Loucy (cell line): ENCODE measurements at regions not wholly inside any gene's neighbourhood (a gene's known extent, or its start where the extent isn't known, plus 50 kb on each side); places are given as distances from the start of the nearest gene placed in this dataset.

Source experiments
- H2AFZ ChIP-seq: fragments of 200-600 bp; sonication (generic); 2 replicates; pipeline ENCODE4 v1.6.0; 2016; ENCODE audit warnings: antibody characterized with exemption, mild to moderate bottlenecking, low read length, moderate library complexity
- H3F3A ChIP-seq: fragments of 200-600 bp; 2 replicates; pipeline ENCODE4 v1.6.0; 2016; ENCODE audit warnings: antibody characterized with exemption, low read depth, mild to moderate bottlenecking
- H3K27me3 ChIP-seq: fragments of 200-600 bp; sonication (generic); 2 replicates; pipeline ENCODE4 v1.6.1; 2014; ENCODE audit warnings: low read length, mild to moderate bottlenecking; ENCODE audit not compliant: insufficient read depth, poor library complexity, severe bottlenecking
- H3K36me3 ChIP-seq: fragments of 200-600 bp; sonication (generic); 2 replicates; pipeline ENCODE4 v1.6.1; 2016; ENCODE audit warnings: low read length; ENCODE audit not compliant: insufficient read depth
- H3K4me1 ChIP-seq: fragments of 200-600 bp; sonication (generic); 2 replicates; pipeline ENCODE4 v1.5.1; 2014; ENCODE audit warnings: low read length, mild to moderate bottlenecking; ENCODE audit not compliant: insufficient read depth, poor library complexity, severe bottlenecking
- H3K4me2 ChIP-seq: fragments of 200-600 bp; sonication (generic); 2 replicates; pipeline ENCODE4 v1.6.0; 2014; ENCODE audit warnings: antibody characterized with exemption, low read length, low read depth, mild to moderate bottlenecking; ENCODE audit not compliant: poor library complexity, severe bottlenecking
- H3K4me3 ChIP-seq: fragments of 200-600 bp; sonication (generic); 2 replicates; pipeline ENCODE4 v1.5.1; 2014; ENCODE audit warnings: low read length, mild to moderate bottlenecking, mixed read lengths; ENCODE audit not compliant: poor library complexity, severe bottlenecking
- H3K79me2 ChIP-seq: fragments of 200-600 bp; sonication (generic); 2 replicates; pipeline ENCODE4 v1.6.1; 2014; ENCODE audit warnings: low read length; ENCODE audit not compliant: insufficient read depth
- H3K9ac ChIP-seq: fragments of 200-600 bp; sonication (generic); 2 replicates; pipeline ENCODE4 v1.6.0; 2014; ENCODE audit warnings: mild to moderate bottlenecking, low read depth, low read length, moderate library complexity; ENCODE audit not compliant: poor library complexity, severe bottlenecking
- H3K9me2 ChIP-seq: fragments of 200-600 bp; sonication (generic); replicated peaks from 2 replicates; pipeline ENCODE4 v1.6.1; 2016; ENCODE audit warnings: low read depth, low read length, mixed read lengths
- H3K9me3 ChIP-seq: fragments of 200-600 bp; sonication (generic); 2 replicates; pipeline ENCODE4 v1.6.1; 2014; ENCODE audit warnings: mild to moderate bottlenecking, antibody characterized with exemption, low read length, low read depth; ENCODE audit not compliant: insufficient read depth
- H4K20me1 ChIP-seq: fragments of 200-600 bp; sonication (generic); 2 replicates; pipeline ENCODE4 v1.6.0; 2014; ENCODE audit warnings: antibody characterized with exemption, low read length, mild to moderate bottlenecking; ENCODE audit not compliant: insufficient read depth, poor library complexity, severe bottlenecking
- EZH2phosphoT487 ChIP-seq: fragments of 200-600 bp; IDR thresholded peaks from 2 replicates; pipeline ENCODE4 v1.6.1; 2018; ENCODE audit warnings: antibody characterized with exemption, mild to moderate bottlenecking, moderate library complexity, borderline replicate concordance
- TF ChIP-seq, protein P1 (sequence below): fragments of 200-600 bp; sonication (generic); conservative IDR thresholded peaks from 2 replicates; pipeline ENCODE4 v1.5.1; 2014; ENCODE audit warnings: mild to moderate bottlenecking, antibody characterized with exemption, low read length

DNA sequence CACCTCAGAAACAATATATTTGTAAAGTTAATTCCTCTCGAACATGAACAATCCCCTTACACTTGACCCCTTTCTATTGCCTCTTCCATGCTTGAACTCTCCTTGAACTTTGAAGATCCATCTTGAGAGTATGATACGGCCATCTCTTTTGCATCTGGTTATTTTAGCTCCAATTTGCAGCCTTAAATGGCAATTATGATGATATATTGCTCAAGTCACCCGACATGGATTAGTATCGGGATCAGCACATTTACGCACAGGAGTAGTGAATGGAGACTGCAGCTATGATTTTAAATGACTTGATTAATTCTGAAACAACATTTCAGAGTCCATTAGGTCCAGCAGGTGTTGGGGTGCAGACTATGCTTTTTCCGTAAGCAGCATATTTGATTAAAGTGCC, 143.8 kb upstream of the PAQR3 start:
- Histone ChIP-seq H4K20me1 (no peaks in the 10 kb centered on the region), H3K36me3 (no peaks in the 10 kb centered on the region), H3K9ac (no peak overlapping the region), H3K27me3 (no peaks in the 10 kb centered on the region), H2AFZ (no peak overlapping the region), H3K9me2 (no peaks in the 10 kb centered on the region), H3F3A (no peaks in the 10 kb centered on the region), H3K4me3 (no peak overlapping the region), H3K9me3 (peaks cover 8% of the 10 kb centered on the region), H3K79me2 (no peaks in the 10 kb centered on the region), H3K4me2 (no peak overlapping the region), H3K4me1 (no peaks in the 10 kb centered on the region)
- TF ChIP-seq EZH2phosphoT487, result no peak
- TF ChIP-seq, protein P1, sequence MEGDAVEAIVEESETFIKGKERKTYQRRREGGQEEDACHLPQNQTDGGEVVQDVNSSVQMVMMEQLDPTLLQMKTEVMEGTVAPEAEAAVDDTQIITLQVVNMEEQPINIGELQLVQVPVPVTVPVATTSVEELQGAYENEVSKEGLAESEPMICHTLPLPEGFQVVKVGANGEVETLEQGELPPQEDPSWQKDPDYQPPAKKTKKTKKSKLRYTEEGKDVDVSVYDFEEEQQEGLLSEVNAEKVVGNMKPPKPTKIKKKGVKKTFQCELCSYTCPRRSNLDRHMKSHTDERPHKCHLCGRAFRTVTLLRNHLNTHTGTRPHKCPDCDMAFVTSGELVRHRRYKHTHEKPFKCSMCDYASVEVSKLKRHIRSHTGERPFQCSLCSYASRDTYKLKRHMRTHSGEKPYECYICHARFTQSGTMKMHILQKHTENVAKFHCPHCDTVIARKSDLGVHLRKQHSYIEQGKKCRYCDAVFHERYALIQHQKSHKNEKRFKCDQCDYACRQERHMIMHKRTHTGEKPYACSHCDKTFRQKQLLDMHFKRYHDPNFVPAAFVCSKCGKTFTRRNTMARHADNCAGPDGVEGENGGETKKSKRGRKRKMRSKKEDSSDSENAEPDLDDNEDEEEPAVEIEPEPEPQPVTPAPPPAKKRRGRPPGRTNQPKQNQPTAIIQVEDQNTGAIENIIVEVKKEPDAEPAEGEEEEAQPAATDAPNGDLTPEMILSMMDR, result no peak

DNA sequence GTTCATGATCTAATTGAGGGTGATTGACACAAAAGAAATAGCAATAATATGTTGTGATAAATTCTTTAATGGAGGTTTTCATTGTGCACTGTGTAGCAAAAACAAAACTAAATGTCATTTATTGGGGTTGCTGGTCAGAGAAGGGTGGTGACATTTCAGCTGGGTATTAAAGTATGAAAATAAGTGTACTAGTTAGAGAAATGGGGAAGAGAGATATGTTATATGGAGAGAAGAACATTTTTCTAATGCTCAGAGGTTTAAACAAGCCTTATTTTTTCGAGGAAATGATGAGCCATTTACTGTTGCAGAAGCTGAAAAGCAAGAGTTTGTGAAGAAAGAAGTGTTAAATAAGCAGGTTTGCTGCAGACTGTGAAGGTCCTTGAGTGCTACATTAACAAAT, 142.7 kb upstream of the PAQR3 start:
- no peak overlapping the region for H2AFZ ChIP-seq
- no peaks in the 10 kb centered on the region for H3K79me2 ChIP-seq
- no peaks in the 10 kb centered on the region for H3K27me3 ChIP-seq
- no peaks in the 10 kb centered on the region for H3K4me1 ChIP-seq
- peaks cover 8% of the 10 kb centered on the region for H3K9me3 ChIP-seq
- H3K9me2 ChIP-seq, result no peaks in the 10 kb centered on the region
- TF ChIP-seq, protein P1, result no peak
- TF ChIP-seq EZH2phosphoT487, result no peak
- no peaks in the 10 kb centered on the region for H4K20me1 ChIP-seq
- no peak overlapping the region for H3K4me2 ChIP-seq
- no peak overlapping the region for H3K4me3 ChIP-seq
- no peaks in the 10 kb centered on the region for H3K36me3 ChIP-seq
- H3F3A ChIP-seq, result no peaks in the 10 kb centered on the region
- H3K9ac ChIP-seq, result no peak overlapping the region

DNA sequence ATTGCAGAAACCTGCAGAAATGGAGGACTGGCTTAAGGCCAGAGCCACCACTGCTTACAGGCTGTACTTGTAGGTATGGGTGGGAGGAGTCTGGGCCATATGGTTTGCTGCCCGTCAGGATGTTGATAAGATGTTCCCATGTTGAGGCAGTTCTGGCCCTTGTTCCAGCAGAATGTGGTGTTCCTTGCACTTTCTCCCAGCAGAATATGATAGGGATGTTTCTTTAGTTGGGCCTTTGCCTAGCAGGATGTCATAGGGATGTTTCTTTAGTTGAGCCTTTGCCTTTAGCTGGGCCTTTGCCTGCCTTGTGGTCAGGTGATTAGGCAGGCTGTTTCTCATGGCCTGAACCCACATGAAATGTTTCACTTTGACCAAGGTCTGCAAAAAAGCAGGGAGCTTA, 139.1 kb upstream of the PAQR3 start:
- TF ChIP-seq, protein P1, result no peak
- no peak for TF ChIP-seq EZH2phosphoT487
- H2AFZ ChIP-seq, result no peak overlapping the region
- H3F3A ChIP-seq, result no peaks in the 10 kb centered on the region
- no peaks in the 10 kb centered on the region for H3K79me2 ChIP-seq
- H3K9me2 ChIP-seq, result no peaks in the 10 kb centered on the region
- H4K20me1 ChIP-seq, result no peaks in the 10 kb centered on the region
- no peak overlapping the region for H3K4me2 ChIP-seq
- no peak overlapping the region for H3K9ac ChIP-seq
- H3K27me3 ChIP-seq, result no peaks in the 10 kb centered on the region
- peaks cover 12% of the 10 kb centered on the region for H3K9me3 ChIP-seq
- no peaks in the 10 kb centered on the region for H3K36me3 ChIP-seq
- no peaks in the 10 kb centered on the region for H3K4me1 ChIP-seq
- H3K4me3 ChIP-seq, result no peak overlapping the region
